ENCODE measurements at regions not wholly inside any gene's neighbourhood (a gene's known extent, or its start where the extent isn't known, plus 50 kb on each side); places are given as distances from the start of the nearest gene placed in this dataset.
A peak's percentile ranks its signal among the peaks of the same experiment; 100 is the strongest.
"Not testable (repeated sequence)": the region's sequence is repeated elsewhere in the genome, so short reads cannot be mapped to it uniquely, and the experiment has no call there.

DNA sequence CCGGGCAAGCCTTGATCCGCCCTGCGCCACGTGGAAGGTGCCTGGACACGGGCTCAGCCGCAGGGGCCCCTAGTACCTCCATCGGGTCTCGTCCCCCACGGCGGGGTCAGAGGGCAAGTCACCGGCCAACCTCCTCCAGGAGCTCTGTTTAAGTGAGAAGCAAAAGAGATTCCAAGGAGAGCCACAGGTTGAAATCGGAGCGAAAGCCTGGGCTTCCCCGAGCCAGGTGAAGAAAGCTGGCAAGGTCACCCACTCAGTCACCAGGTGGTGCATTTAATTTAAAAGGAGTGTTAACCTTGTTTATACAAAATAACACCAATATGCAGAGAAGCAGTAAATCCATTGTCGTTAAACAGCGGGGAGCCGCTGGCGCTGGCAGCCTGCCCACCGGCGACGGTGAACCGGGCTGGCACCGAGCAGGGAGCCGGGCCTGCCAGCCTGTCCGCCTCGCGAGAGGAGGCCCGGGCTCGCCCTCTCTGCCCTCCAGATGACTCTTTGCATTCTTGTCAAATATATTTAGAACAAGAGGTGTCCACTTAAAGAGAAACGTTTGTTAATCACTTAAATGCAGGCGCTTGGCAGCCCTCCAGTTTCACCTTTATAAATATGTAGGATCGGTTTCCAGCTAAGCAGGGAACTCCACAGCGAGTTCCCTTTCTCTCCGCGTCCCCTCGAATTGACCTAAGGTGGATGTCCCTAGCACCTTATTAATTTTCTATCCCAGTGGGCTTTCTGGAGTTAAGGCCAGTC is 277.3 kb upstream of the NR2F2 start:
- peak; percentile 32 to 41 for DNase-seq

DNA sequence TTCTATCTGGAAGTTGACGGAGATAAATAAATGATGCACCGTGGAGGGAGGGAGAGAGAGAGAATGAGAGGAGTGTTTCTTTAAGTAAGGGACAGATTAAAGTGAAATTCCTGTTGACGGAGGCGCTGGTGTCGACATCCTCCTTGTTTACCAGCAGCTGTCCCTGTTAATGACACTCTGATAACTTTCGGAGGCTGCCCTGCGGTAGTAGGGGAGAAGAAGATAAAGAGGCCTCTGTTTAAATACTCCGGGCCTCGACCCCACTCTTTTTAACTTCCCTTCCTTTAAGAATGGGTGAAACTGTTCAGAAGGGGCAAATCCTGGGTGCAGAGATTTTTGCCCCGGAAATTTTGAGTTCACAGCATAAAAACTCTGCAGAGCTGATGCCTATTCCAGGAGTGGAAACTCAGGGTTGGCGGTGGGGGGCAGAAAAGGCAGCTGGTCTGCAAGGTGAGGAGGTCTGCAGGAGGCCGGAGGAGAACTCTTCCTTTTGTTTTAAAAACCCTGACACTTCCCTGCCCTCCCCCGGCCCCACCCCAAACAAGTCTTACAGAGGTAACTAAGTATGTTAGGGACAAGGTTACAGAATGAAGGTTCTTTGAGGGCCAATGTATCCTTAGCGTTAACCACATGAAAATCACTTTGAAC is 276.6 kb upstream of the NR2F2 start:
- no peak for DNase-seq

DNA sequence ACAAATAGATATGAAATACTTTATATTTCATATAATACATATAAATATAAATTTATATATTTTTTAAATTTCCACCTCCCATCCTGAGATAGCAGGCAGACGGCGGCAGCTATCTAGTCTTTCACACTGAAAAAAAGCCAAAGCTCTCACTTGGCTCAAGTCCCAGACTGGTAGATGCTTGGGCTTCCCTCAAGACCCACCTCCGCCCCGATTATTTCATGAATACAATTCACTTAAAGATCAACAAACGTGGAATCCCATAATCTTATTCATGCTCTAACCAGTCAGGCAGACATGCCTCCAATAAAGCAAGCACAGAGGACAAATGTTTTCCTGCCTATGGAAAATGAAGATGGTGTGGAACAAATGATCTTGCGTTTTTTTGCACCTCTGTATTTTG is 275.9 kb upstream of the NR2F2 start:
- no peak for DNase-seq

DNA sequence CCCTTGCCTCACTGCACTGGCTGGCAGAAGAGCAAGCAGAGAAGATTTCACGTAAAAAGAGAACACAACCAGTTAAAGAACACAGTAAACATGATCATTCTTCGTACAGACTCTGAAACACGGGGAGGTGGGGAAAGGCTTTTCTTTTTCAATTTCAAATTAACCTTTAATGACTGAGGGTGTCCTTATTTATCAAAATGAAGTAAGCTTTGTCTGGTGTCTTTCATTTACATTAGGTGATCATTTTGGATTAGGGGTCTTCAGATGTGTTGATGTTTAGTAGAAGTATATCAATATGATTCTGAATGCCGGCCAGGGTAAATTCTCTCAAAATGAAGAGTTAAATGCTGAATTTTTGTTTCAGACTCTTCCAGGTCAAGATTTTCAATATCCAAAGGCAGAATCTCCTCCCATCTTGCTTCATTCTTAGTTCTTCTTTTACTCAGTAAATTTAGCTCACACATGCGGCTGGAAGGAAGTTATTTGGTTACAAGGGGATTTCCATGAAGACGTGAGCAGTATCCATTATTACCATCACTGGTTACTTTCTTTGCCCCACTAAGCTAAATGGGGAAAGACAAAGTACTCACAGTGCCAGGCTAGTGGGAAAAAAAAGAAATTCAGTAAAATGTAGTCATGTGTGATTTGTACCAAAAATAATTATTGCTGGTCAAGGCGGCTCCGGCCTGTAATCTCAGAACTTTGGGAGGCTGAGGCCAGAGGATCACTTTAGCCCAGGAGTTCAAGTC is 272.2 kb upstream of the NR2F2 start:
- no peak for DNase-seq

DNA sequence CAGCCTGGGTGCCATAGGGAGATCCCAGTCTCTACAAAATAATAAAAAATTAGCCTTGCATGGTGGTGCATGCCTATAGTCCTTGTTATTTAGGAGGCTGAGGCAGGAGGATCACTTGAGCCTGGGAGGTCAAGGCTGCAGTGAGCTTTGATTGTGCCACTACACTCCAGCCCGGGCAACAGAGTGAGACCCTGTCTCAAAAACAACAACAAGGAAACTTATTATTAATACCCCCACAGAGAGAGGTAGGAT is 271.7 kb upstream of the NR2F2 start:
- not testable (repeated sequence) for DNase-seq

DNA sequence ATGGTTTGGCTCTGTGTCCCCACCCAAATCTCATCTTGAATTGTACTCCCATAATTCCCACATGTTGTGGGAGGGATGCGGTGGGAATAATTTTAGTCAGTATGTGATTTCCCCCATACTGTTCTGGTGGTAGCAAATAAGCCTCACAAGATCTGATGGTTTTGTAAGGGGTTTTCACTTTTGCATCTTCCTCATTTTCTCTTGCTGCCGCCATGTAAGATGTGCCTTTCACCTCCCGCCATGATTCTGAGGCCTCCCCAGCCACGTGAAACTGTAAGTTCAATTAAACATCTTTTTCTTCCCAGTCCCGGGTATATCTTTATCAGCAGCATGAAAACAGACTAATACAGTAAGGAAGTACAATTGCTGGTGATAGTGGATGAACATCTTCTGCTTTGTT is 269.9 kb upstream of the NR2F2 start:
- DNase-seq: not testable (repeated sequence)

DNA sequence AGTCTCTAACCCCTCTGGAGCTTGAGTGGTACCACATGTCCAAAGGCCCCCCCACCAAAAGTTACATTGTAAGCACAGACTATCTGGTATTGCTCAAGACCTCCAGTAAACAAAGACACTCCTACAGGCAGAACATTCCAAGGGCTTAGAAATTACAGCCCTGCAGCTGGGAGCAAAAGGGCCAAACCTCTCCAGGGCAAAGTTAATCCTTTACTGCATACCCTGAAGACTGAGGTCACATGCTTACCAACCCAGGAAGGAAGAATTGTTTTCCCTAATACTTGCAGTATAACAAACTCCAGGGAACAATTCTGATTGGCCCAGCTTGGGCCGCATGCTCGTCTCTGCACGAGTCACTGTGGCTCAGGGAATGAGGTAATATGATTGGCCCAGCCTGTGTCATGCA is 266.1 kb upstream of the NR2F2 start:
- no peak for DNase-seq

DNA sequence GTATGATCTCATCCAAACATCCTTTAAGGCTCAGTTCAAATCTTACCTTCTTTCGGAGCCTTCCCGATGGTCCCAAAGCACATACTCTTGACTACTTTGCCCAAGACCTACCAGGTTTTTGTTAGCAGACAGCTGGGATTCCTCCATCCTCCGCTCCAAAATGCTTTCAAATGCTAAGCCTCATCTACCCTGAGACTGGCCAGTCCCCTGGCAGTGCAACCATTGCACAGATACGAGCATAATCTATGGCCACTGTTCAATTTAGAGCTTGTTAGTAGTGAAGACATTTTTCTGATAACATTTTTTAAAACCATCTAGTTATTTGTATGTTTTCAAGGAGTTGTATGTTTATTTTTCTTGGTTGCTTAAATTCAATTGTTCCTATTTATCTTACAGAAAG is 264.4 kb upstream of the NR2F2 start:
- DNase-seq: no peak

DNA sequence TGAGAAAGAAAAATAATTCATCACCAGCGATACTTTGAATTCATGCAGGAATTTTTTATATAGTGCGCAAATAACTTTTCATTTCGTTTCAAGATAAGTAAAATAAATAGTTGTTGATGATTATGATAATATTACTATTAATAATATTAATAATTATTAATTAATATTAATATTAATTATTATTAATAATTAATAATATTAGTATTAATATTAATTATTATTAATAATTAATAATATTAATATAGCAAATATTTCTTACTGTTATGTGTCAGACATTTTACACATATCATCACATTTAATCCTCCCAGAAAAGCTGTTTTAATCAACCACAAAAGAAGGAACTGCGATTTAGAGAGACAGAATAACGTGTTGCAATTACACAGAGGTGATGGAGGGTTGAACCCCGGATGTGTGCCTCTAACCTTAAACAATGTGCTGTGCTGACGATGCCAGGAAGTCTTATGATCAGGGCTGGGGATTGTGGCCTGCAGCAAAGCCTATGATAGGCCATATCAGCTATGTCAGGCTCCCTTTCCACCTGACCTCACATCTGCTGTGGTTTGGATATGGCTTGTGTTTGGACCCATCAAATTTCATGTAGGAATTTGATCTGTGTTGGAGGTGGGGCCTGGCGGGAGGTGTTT is 263.5 kb upstream of the NR2F2 start:
- no peak for DNase-seq

DNA sequence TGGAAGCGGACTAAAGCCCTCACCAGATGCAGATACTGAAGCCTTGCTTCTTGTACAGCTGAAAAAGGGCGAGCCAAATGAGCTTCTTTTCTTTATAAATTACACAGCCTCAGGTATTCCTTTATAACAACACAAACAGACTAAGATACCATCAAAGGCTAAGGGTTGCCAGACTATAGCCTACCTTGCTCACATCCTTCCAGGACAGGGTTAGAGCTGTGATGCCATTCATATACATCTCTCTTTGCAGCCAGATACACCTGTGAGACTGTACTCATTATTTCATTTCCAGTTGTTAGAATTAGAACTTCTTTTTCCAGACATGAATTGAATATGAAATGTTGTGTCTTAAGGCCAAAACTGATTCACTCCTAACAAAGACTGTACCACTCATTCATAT is 262.8 kb upstream of the NR2F2 start:
- no peak for DNase-seq

DNA sequence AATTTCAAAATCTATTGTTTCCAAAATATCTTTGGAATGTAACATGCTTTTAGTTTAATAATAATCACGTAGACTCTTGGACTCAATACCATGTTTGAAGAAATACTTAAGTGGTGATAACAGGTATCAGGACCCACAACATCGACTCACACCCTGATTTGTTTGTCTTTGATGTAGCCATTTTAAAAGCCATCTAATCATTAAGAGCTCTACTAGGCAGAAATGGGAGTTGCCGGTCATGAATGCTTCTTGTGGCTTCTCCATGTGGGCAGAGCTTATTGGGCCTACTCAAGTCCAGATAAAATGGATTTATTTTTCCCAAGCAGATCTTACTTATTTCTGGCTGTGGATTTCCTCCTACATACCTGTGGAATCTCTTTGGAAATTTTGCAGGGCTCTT is 261.6 kb upstream of the NR2F2 start:
- no peak for DNase-seq

DNA sequence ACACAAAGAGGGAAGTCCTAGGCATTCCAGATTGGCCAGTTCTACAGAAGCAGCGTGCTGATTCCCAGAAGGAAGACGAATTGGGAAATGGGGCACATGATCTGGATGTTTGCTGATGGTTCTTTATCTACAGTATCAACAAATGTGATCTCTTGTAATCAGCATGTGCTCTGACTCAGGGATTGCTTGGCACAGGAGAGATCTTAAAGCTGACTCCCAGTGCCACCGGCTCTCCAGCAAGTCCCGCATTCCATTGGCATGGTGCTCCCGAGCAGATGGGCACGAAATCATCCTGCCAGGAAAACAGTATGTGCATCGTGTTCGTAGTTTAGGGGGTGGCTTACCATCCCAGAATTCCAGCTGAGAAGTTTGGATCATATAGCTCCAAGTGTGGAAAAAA is 259.9 kb upstream of the NR2F2 start:
- no peak for DNase-seq

DNA sequence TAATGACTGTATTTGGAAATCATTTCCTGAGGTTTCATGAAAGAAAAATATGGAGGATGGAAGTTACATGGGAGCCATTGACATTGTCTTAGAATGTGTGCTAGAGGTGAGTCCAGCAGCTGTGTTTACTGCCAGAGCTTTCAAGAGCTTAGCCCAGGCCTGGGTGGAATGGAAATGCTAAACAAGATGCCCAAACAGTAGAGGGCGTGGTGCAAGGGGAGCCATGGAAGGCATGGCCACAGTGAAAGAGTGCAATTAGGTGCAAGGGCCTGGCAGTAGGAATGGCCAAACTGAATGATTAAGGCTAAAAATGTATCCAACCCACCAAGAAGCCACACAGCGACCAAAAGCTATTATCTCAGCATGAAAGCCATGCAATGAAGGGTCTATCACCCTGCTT is 257.7 kb upstream of the NR2F2 start:
- peak in 1 of 2 experiments; percentile 1 for DNase-seq

DNA sequence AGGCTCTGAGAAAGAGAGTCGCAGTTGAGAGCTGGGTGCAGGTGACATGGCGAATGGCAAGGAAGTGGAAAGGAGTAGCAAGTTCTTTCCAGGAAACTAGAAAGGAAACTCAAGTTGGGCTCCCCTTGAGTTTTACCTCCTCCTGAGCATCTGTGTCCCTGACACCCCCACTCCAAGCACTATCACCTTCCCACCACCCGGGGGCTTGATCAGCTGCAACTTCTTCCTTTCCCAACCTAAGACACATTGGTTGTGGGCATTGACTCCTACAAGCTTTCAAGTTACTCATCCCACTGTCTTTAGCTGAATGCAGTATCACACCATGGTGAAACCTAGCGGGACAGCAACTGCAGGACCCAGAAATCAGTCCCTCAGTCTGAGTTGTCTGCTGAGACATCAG is 256.6 kb upstream of the NR2F2 start:
- DNase-seq: no peak

DNA sequence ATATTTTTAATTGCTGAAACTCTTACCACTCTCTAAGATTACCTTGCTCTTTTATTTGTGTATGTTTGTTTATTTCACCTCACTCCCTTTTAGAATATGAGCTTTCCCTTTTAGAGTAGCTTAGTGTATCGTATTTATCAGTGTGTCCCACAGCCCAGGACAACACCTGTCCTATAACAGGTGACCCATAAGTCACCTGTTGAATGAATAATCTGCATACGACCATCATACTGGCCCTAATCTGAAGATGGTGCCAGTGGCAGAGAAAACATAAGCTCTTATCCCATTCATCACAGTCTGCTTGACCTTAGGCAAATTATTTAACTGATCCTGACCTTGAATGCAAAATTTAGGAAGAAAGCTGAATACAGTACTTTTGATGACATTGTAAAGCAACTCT is 254.6 kb upstream of the NR2F2 start:
- DNase-seq: no peak

DNA sequence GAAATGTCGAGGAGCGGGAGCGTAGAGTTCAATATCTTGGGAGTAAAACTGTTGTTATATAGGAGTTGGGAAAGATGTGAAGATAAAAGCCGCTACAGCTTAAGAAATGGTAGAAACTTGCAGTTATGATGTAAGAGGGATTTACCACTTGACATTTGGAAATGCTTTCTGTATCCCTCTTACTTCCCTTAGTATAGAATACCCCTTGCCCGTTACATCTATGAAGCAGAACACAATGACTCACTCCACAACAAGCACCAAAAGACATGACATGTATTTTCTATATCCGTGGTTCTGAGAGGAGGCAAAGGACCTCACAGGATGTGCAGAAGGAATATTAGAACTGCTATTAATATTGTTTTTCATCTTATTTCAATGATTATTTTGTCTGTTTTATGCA is 254.2 kb upstream of the NR2F2 start:
- no peak for DNase-seq

DNA sequence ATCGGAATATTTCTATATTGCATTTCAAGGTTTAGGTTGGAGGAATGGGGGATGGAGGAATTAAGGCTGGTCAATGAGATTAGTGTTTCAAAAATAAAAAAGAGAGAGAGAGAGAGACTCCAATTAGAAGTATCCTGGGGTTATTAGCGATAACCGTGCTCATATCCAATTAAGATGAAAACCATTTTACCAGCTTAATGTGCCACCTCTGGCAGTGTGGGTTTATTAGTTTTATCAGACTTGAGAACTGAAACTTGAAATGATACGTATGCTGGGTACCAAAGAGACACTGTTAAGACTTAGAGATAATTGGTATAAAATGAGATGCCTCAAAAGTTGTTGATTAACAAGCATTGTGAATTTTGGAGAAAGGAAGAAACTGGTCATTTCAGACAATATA is 251.5 kb upstream of the NR2F2 start:
- DNase-seq: no peak

DNA sequence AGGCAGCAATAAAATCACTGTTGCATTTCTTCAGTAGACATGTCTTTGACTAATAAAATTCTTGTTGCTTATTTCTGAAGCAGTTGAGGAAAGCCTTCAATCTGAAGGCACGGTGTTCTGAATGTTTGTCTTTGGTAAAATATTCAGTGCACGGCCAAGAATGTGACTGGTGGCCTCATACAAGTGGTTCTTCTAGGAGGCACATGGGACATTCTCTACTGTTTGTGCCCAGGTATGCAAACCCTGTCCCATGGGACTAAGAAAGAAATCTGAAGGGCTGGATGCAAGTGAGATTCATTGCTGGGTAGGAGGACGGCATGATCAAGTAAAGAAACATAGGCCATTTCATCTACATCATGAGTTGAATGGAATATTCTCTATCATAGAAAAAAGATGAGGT is 250.6 kb upstream of the NR2F2 start:
- no peak for DNase-seq

DNA sequence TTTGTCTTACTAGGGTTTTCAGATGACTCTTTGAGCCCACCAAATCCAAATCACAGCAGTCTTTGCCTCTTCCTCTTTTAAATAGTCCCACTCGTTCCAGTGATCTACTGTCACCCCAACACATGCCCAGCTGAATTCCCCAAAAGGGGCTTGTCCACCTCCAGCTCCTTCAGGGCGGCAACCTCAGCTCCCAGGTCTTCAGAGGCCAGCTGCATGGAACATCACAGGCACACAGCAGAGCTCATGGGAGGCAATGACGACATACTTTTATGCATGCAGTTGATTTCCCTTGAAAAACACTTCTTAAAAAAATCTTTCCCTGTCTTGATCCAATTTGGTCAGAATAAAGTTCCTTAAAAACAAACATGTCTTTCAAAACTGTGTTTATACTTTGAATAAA is 244.3 kb upstream of the NR2F2 start:
- DNase-seq: no peak

DNA sequence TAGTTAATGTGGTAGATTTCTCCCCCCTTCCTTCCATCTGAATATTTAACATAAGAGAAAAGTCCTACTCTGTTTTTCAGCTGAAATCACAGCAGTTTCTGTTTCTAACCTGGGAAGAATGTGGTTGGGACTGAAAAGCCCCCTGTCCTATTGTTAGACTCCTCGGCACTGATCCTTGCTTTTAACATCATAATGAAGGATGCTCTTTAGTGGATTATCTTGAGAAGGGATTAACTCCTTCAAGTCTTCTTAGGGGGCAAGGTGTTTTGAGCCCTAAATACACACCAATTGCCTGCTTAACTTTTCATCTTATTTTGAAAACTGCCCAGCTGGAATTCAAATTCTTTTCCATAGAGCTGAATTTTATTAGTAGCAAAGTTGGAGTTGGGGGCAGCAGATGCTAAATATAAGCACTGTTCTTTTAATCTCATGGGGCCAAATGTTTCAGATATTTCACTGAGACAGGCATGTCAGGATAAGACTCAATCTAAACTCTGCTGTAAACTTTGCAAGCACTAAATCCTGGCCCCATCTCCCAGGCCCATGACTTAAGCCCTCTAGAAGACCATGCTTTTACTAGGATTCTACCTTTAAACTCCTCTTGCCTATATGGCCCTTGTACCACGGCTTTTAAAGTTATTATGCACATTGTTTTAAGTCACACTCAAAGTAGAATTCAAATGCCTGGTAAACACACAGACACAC is 243.2 kb upstream of the NR2F2 start:
- DNase-seq: no peak

DNA sequence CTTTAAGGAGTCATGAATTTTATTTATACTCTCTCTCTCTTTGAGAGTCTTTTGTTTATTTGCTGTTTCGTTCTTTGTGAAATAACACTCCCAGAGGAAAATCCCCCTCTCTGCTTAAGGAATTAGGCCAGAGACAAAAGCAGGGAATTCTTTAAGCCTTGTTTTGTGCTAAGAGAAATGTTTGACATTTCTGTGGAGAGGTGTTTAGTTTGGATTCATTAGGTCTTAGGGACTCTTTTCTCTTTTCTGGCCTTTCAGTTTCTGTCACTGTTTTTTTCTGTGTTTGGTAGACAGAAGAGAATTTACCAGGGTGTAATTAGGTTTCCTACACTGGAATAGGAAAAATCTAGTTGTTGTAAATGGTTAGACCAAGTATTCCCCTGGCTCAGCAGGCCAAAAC is 241.8 kb upstream of the NR2F2 start:
- no peak for DNase-seq

DNA sequence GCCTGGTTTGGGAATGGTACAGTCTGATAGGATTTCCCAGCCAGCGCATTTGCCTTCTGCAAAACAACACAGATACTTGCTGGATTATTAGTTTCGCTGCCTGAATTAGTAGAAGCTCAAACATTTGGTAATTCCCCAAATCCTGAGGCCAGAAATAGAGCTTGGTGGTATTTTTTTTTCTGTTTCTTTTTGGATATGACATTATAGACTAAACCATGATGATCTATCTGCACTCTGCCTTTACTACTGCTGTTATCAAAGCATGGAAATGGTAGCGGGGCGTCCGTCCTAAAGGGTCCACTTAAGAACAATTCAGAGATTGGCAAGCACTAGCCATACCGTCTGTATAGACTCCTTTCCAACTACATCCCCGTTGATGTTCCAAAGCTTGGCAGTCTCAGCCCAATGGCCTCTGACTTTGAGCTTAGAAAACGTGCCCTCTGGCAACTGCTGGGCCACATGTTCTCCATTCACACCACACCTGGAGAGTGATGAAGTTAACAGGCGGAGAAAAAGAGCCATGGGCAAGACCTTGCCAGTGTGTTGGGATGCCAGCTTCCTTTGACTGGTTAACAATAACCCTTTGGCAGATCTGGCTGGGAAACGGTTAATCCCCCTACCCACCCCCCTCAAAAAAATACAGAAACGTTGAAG is 241.0 kb upstream of the NR2F2 start:
- no peak for DNase-seq

DNA sequence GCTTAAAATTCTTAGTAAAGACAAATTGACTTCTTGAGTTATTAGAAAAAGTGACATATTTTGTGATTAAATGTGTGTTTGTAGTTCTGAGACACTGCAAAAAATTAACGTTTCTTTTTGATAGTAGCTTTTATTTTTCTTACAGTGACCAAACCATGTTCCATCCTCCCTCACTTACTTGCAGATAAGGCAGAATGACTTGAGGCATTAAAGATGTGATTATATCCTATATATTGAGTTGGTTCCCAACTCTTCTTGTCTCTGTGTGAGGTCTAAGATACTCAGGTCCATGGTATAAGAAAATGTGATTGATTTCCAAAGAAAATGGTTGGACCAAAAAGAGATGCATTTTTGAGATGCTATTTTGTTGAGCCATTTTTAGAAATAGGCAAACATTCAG is 238.3 kb upstream of the NR2F2 start:
- DNase-seq: no peak

Measured in SHP77 (cell line).